ENCODE measurements at regions not wholly inside any gene's neighbourhood (a gene's known extent, or its start where the extent isn't known, plus 50 kb on each side); places are given as distances from the start of the nearest gene placed in this dataset.

GRCh38 chr15:93861956-93862741 lies 369.2 kb upstream of the MCTP2 start:
- TF ChIP-seq CTCF (IDR thresholded peaks at IDR 0.05): no peak
- TF ChIP-seq POLR2A (IDR thresholded peaks at IDR 0.05): no peak
